GM23338 (cell line): ENCODE measurements at regions not wholly inside any gene's neighbourhood (a gene's known extent, or its start where the extent isn't known, plus 50 kb on each side); places are given as distances from the start of the nearest gene placed in this dataset.

Experiments used
- ATAC-seq: fragments of 200-7000 bp; cut with Tn5 transposase; 3 replicates; pipeline ENCODE4 v1.9.1; 2020
- DNase-seq: peaks from one replicate; pipeline ENCODE4 v3.0.0-alpha.2; 2015; ENCODE audit warnings: low spot score
- H2AFZ ChIP-seq: fragments of 200-600 bp; sonication (generic); 2 replicates; pipeline ENCODE4 v1.8.0; 2016; ENCODE audit warnings: antibody characterized with exemption, mild to moderate bottlenecking, moderate library complexity
- H3F3A ChIP-seq: fragments of 200-600 bp; sonication (generic); replicated peaks from 2 replicates; pipeline ENCODE4 v1.8.0; 2017; ENCODE audit warnings: antibody characterized with exemption, mixed run types, low read depth
- H3K27ac ChIP-seq: fragments of 200-600 bp; sonication (generic); 2 replicates; pipeline ENCODE4 v1.6.1; 2016; ENCODE audit warnings: low read depth
- H3K27me3 ChIP-seq: fragments of 200-600 bp; sonication (generic); 2 replicates; pipeline ENCODE4 v1.8.0; 2016; ENCODE audit warnings: mild to moderate bottlenecking, mixed run types, moderate library complexity; ENCODE audit not compliant: insufficient read depth
- H3K36me3 ChIP-seq: fragments of 200-600 bp; sonication (generic); 2 replicates; pipeline ENCODE4 v1.8.0; 2016; ENCODE audit warnings: mild to moderate bottlenecking; ENCODE audit not compliant: insufficient read depth
- H3K4me1 ChIP-seq: fragments of 200-600 bp; sonication (generic); 2 replicates; pipeline ENCODE4 v1.8.0; 2016; ENCODE audit warnings: mild to moderate bottlenecking, moderate library complexity; ENCODE audit not compliant: insufficient read depth
- H3K4me2 ChIP-seq: fragments of 200-600 bp; sonication (generic); 2 replicates; pipeline ENCODE4 v1.7.1; 2017; ENCODE audit warnings: mixed run types
- H3K4me3 ChIP-seq: fragments of 200-600 bp; sonication (generic); 2 replicates; pipeline ENCODE4 v1.6.1; 2016; ENCODE audit warnings: mixed run types
- H3K79me2 ChIP-seq: fragments of 200-600 bp; sonication (generic); replicated peaks from 2 replicates; pipeline ENCODE4 v1.8.0; 2017; ENCODE audit warnings: mild to moderate bottlenecking; ENCODE audit not compliant: insufficient read depth
- H3K9me2 ChIP-seq: fragments of 200-600 bp; sonication (generic); 2 replicates; pipeline ENCODE4 v1.8.0; 2017; ENCODE audit not compliant: insufficient read depth
- H4K20me1 ChIP-seq: fragments of 200-600 bp; sonication (generic); replicated peaks from 2 replicates; pipeline ENCODE4 v1.8.0; 2017; ENCODE audit warnings: mild to moderate bottlenecking; ENCODE audit not compliant: insufficient read depth
- H3K27ac Mint-ChIP-seq: 2 replicates; pipeline ENCODE4 v1.8.0; 2020; ENCODE audit warnings: inconsistent platforms, mild to moderate bottlenecking, moderate library complexity, mixed read lengths
- H3K27me3 Mint-ChIP-seq: 3 replicates; pipeline ENCODE4 v1.8.0; 2022; ENCODE audit warnings: low read depth, mild to moderate bottlenecking, moderate library complexity, mixed read lengths, inconsistent platforms; ENCODE audit not compliant: insufficient read depth, poor library complexity
- H3K36me3 Mint-ChIP-seq: 3 replicates; pipeline ENCODE4 v1.8.0; 2021; ENCODE audit warnings: low read depth, mild to moderate bottlenecking, inconsistent platforms, moderate library complexity, mixed read lengths
- H3K4me1 Mint-ChIP-seq: 3 replicates; pipeline ENCODE4 v1.8.0; 2020; ENCODE audit warnings: mild to moderate bottlenecking, inconsistent platforms, mixed read lengths
- H3K4me3 Mint-ChIP-seq: 3 replicates; pipeline ENCODE4 v1.8.0; 2021; ENCODE audit warnings: moderate library complexity, mild to moderate bottlenecking, inconsistent platforms, mixed read lengths
- H3K9me3 Mint-ChIP-seq: 3 replicates; pipeline ENCODE4 v1.8.0; 2020; ENCODE audit warnings: moderate library complexity, mild to moderate bottlenecking, inconsistent platforms, mixed read lengths
- EZH2 ChIP-seq: fragments of 200-600 bp; sonication (generic); IDR thresholded peaks from one replicate; pipeline ENCODE4 v1.8.0; 2017; ENCODE audit warnings: antibody characterized with exemption, mild to moderate bottlenecking, low read depth; ENCODE audit not compliant: unreplicated experiment
- EZH2phosphoT487 ChIP-seq: fragments of 200-600 bp; sonication (generic); IDR thresholded peaks from one replicate; pipeline ENCODE4 v1.8.1; 2018; ENCODE audit warnings: antibody characterized with exemption; ENCODE audit not compliant: unreplicated experiment
- JUNB ChIP-seq: IDR thresholded peaks from one replicate; pipeline ENCODE4 v1.6.1; 2016; ENCODE audit warnings: antibody characterized with exemption; ENCODE audit not compliant: unreplicated experiment
- NANOG ChIP-seq: IDR thresholded peaks from 2 replicates; pipeline ENCODE4 v1.6.1; 2016; ENCODE audit warnings: antibody characterized with exemption, borderline replicate concordance
- POLR2AphosphoS5 ChIP-seq: IDR thresholded peaks from 2 replicates; pipeline ENCODE4 v1.6.1; 2016; ENCODE audit warnings: antibody characterized with exemption, low read depth
- ZNF114 ChIP-seq: fragments of 250-450 bp; sonication (Bioruptor Pico); IDR thresholded peaks from 2 replicates; pipeline ENCODE4 v1.5.0; 2020; ENCODE audit warnings: mild to moderate bottlenecking, moderate library complexity
- TF ChIP-seq, protein P1 (sequence below): IDR thresholded peaks from one replicate; pipeline ENCODE4 v1.6.1; 2018; ENCODE audit warnings: antibody characterized with exemption; ENCODE audit not compliant: unreplicated experiment
- TF ChIP-seq, protein P2 (sequence below): fragments of 250-450 bp; sonication (Bioruptor Pico); IDR thresholded peaks from 2 replicates; pipeline ENCODE4 v1.5.0; 2020; ENCODE audit warnings: mild to moderate bottlenecking, moderate library complexity
- TF ChIP-seq, protein P3 (sequence below): IDR thresholded peaks from 2 replicates; pipeline ENCODE4 v1.6.1; 2016; ENCODE audit warnings: antibody characterized with exemption

DNA sequence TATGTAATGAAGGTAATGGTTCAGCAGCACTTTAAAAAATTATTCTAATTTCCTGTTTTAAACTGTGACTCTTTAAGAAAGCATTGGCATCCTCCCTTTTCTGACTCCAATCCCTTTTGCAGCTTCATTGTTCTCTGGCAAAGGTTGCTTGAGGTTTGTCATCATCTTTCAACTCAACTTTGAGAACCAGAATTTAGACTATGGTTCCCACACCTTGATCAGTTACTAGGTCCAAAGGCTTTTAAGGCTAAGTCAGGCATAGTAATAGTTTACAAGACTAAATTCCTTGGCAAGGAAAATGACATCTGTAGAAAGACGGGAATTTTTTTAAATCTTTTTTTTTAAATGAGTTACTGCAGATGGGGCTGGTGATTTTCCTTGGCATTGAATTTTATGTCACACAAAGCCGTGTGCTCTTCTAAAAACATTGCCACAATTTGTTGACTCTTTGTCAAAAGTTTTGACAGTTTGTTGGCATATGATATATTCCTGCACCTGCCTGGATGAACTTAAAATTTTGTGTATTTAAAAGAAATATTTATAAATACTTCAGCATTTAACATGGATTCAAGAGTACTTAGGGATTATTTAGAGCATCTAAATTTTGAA is 451.0 kb downstream of the MEIS1 start:
- Mint-ChIP-seq H3K4me3 (no peak overlapping the region), H3K9me3 (peaks cover 4% of the 10 kb centered on the region), H3K36me3 (no peaks in the 10 kb centered on the region; the same call in 2 of the 3 replicates), H3K27me3 (no peaks in the 10 kb centered on the region), H3K4me1 (no peaks in the 10 kb centered on the region), H3K27ac (no peak overlapping the region)
- Histone ChIP-seq H3K4me3 (no peak overlapping the region), H3K9me2 (peaks cover 4% of the 10 kb centered on the region; the same call in 1 of the 2 replicates), H3K27ac (no peak overlapping the region), H3F3A (no peaks in the 10 kb centered on the region), H3K4me1 (no peaks in the 10 kb centered on the region), H3K4me2 (no peak overlapping the region), H3K27me3 (no peaks in the 10 kb centered on the region), H3K79me2 (no peaks in the 10 kb centered on the region), H4K20me1 (no peaks in the 10 kb centered on the region), H2AFZ (no peak overlapping the region), H3K36me3 (no peaks in the 10 kb centered on the region)
- no peak for DNase-seq
- TF ChIP-seq, protein P1, sequence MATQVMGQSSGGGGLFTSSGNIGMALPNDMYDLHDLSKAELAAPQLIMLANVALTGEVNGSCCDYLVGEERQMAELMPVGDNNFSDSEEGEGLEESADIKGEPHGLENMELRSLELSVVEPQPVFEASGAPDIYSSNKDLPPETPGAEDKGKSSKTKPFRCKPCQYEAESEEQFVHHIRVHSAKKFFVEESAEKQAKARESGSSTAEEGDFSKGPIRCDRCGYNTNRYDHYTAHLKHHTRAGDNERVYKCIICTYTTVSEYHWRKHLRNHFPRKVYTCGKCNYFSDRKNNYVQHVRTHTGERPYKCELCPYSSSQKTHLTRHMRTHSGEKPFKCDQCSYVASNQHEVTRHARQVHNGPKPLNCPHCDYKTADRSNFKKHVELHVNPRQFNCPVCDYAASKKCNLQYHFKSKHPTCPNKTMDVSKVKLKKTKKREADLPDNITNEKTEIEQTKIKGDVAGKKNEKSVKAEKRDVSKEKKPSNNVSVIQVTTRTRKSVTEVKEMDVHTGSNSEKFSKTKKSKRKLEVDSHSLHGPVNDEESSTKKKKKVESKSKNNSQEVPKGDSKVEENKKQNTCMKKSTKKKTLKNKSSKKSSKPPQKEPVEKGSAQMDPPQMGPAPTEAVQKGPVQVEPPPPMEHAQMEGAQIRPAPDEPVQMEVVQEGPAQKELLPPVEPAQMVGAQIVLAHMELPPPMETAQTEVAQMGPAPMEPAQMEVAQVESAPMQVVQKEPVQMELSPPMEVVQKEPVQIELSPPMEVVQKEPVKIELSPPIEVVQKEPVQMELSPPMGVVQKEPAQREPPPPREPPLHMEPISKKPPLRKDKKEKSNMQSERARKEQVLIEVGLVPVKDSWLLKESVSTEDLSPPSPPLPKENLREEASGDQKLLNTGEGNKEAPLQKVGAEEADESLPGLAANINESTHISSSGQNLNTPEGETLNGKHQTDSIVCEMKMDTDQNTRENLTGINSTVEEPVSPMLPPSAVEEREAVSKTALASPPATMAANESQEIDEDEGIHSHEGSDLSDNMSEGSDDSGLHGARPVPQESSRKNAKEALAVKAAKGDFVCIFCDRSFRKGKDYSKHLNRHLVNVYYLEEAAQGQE: no peak
- TF ChIP-seq, protein P2, sequence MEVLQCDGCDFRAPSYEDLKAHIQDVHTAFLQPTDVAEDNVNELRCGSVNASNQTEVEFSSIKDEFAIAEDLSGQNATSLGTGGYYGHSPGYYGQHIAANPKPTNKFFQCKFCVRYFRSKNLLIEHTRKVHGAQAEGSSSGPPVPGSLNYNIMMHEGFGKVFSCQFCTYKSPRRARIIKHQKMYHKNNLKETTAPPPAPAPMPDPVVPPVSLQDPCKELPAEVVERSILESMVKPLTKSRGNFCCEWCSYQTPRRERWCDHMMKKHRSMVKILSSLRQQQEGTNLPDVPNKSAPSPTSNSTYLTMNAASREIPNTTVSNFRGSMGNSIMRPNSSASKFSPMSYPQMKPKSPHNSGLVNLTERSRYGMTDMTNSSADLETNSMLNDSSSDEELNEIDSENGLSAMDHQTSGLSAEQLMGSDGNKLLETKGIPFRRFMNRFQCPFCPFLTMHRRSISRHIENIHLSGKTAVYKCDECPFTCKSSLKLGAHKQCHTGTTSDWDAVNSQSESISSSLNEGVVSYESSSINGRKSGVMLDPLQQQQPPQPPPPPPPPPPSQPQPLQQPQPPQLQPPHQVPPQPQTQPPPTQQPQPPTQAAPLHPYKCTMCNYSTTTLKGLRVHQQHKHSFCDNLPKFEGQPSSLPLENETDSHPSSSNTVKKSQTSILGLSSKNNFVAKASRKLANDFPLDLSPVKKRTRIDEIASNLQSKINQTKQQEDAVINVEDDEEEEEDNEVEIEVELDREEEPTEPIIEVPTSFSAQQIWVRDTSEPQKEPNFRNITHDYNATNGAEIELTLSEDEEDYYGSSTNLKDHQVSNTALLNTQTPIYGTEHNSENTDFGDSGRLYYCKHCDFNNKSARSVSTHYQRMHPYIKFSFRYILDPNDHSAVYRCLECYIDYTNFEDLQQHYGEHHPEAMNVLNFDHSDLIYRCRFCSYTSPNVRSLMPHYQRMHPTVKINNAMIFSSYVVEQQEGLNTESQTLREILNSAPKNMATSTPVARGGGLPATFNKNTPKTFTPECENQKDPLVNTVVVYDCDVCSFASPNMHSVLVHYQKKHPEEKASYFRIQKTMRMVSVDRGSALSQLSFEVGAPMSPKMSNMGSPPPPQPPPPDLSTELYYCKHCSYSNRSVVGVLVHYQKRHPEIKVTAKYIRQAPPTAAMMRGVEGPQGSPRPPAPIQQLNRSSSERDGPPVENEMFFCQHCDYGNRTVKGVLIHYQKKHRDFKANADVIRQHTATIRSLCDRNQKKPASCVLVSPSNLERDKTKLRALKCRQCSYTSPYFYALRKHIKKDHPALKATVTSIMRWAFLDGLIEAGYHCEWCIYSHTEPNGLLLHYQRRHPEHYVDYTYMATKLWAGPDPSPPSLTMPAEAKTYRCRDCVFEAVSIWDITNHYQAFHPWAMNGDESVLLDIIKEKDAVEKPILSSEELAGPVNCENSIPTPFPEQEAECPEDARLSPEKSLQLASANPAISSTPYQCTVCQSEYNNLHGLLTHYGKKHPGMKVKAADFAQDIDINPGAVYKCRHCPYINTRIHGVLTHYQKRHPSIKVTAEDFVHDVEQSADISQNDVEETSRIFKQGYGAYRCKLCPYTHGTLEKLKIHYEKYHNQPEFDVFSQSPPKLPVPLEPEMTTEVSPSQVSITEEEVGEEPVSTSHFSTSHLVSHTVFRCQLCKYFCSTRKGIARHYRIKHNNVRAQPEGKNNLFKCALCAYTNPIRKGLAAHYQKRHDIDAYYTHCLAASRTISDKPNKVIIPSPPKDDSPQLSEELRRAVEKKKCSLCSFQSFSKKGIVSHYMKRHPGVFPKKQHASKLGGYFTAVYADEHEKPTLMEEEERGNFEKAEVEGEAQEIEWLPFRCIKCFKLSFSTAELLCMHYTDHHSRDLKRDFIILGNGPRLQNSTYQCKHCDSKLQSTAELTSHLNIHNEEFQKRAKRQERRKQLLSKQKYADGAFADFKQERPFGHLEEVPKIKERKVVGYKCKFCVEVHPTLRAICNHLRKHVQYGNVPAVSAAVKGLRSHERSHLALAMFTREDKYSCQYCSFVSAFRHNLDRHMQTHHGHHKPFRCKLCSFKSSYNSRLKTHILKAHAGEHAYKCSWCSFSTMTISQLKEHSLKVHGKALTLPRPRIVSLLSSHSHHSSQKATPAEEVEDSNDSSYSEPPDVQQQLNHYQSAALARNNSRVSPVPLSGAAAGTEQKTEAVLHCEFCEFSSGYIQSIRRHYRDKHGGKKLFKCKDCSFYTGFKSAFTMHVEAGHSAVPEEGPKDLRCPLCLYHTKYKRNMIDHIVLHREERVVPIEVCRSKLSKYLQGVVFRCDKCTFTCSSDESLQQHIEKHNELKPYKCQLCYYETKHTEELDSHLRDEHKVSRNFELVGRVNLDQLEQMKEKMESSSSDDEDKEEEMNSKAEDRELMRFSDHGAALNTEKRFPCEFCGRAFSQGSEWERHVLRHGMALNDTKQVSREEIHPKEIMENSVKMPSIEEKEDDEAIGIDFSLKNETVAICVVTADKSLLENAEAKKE: no peak
- TF ChIP-seq ZNF114 (no peak), EZH2 (no peak), NANOG (no peak), JUNB (no peak), EZH2phosphoT487 (no peak), POLR2AphosphoS5 (no peak)
- TF ChIP-seq, protein P3, sequence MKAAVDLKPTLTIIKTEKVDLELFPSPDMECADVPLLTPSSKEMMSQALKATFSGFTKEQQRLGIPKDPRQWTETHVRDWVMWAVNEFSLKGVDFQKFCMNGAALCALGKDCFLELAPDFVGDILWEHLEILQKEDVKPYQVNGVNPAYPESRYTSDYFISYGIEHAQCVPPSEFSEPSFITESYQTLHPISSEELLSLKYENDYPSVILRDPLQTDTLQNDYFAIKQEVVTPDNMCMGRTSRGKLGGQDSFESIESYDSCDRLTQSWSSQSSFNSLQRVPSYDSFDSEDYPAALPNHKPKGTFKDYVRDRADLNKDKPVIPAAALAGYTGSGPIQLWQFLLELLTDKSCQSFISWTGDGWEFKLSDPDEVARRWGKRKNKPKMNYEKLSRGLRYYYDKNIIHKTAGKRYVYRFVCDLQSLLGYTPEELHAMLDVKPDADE: no peak
- ATAC-seq: no peak
